ENCODE measurements at regions not wholly inside any gene's neighbourhood (a gene's known extent, or its start where the extent isn't known, plus 50 kb on each side); places are given as distances from the start of the nearest gene placed in this dataset.

DNA sequence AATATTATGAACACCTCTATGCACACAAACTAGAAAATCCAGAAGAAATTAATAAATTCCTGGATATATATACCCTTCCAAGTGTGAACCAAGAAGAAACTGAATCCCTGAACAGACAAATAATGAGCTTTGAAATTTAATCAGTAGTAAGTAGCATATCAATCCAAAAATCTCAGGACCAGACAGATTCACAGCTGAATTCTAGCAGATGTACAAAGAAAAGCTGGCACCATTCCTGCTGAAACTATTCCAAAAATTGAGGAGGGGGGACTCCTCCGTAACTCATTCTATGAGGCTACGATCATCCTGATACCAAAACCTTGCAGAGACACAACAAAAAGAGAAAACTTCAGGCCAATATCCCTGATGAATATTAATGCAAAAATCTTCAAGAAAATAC is 67.0 kb upstream of the PDE7B start:
- Histone ChIP-seq H3K9me3 (no peaks in the 10 kb centered on the region), H3K27me3 (no peaks in the 10 kb centered on the region), H3K36me3 (no peaks in the 10 kb centered on the region), H3K4me3 (no peak overlapping the region), H3K27ac (no peak overlapping the region), H3K4me1 (no peaks in the 10 kb centered on the region)
- TF ChIP-seq EP300 (IDR thresholded peaks at IDR 0.05): no peak
- TF ChIP-seq, protein P1, sequence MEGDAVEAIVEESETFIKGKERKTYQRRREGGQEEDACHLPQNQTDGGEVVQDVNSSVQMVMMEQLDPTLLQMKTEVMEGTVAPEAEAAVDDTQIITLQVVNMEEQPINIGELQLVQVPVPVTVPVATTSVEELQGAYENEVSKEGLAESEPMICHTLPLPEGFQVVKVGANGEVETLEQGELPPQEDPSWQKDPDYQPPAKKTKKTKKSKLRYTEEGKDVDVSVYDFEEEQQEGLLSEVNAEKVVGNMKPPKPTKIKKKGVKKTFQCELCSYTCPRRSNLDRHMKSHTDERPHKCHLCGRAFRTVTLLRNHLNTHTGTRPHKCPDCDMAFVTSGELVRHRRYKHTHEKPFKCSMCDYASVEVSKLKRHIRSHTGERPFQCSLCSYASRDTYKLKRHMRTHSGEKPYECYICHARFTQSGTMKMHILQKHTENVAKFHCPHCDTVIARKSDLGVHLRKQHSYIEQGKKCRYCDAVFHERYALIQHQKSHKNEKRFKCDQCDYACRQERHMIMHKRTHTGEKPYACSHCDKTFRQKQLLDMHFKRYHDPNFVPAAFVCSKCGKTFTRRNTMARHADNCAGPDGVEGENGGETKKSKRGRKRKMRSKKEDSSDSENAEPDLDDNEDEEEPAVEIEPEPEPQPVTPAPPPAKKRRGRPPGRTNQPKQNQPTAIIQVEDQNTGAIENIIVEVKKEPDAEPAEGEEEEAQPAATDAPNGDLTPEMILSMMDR (IDR thresholded peaks at IDR 0.05): no peak
- no peak for TF ChIP-seq POLR2A (IDR thresholded peaks at IDR 0.05)
- 62 to 72% methylated on average over 2 of the region's 2 CpGs for WGBS, 2 donors
- no peak for DNase-seq (ENCODE audit: low spot score in 2 of 2)

DNA sequence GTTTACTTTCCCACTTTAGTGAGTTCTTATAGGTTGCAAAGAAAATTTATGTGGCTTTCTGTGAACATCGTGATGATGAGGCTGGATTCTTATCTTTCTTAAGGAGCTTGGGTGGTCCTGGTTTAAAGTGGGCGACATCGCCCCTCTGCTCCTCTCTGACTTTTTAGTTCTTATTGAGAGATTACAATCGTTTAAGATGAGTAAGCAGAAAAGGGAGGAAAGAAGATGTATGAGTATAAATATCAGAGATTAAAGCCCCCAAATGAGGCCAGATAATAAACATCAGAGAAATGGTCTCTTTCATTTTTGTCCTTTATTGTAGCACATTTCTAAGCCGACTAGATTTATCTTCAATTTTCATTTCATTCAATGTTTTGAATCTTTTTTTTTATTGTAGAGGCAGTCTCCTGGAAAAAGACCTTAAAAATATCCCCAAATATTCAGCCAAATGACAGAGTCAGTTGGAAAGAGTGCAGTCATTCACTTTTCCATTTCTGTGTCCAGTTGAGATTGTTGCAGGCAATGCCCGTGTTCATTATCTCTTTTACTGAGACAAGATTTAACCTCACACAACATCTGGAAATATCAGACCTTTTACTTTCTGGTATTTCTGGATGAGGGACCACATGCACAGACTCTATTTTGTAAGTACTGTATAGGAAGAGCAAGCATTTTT is 62.0 kb upstream of the PDE7B start:
- no peak for DNase-seq (ENCODE audit: low spot score in 2 of 2)
- Histone ChIP-seq H3K9me3 (no peaks in the 10 kb centered on the region), H3K36me3 (no peaks in the 10 kb centered on the region), H3K27ac (no peak overlapping the region), H3K4me3 (no peak overlapping the region), H3K27me3 (no peaks in the 10 kb centered on the region), H3K4me1 (no peaks in the 10 kb centered on the region)
- 57 to 60% methylated on average over 6 of the region's 6 CpGs for WGBS, 2 donors
- TF ChIP-seq POLR2A (IDR thresholded peaks at IDR 0.05) (no peak), EP300 (IDR thresholded peaks at IDR 0.05) (no peak)
- TF ChIP-seq, protein P1 (IDR thresholded peaks at IDR 0.05): no peak

DNA sequence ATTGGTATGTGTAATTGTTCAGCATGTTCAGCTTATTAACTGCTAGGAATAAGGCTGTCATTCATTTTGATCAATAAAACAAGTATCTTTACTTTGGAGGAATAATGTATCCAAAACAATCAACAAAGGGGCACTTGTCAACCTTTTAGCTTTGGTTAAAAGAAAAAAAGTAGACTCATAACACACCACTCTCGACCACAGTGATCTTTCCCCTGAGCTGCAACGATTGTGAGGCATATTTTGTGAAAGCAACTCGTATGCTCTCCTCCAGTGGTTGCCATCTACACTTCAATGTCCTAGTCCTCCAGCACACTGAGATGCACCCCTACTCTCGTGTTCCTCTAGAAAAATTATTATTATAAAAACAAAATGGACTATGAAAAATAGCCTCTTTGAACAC is 60.1 kb upstream of the PDE7B start:
- Histone ChIP-seq H3K9me3 (no peaks in the 10 kb centered on the region), H3K4me1 (no peaks in the 10 kb centered on the region), H3K4me3 (no peak overlapping the region), H3K27ac (no peak overlapping the region), H3K27me3 (no peaks in the 10 kb centered on the region), H3K36me3 (no peaks in the 10 kb centered on the region)
- TF ChIP-seq POLR2A (IDR thresholded peaks at IDR 0.05): no peak
- TF ChIP-seq, protein P1 (IDR thresholded peaks at IDR 0.05): no peak
- no peak for TF ChIP-seq EP300 (IDR thresholded peaks at IDR 0.05)
- no peak for DNase-seq (ENCODE audit: low spot score in 2 of 2)
- WGBS, 2 donors: 60 to 64% methylated on average over 4 of the region's 4 CpGs

DNA sequence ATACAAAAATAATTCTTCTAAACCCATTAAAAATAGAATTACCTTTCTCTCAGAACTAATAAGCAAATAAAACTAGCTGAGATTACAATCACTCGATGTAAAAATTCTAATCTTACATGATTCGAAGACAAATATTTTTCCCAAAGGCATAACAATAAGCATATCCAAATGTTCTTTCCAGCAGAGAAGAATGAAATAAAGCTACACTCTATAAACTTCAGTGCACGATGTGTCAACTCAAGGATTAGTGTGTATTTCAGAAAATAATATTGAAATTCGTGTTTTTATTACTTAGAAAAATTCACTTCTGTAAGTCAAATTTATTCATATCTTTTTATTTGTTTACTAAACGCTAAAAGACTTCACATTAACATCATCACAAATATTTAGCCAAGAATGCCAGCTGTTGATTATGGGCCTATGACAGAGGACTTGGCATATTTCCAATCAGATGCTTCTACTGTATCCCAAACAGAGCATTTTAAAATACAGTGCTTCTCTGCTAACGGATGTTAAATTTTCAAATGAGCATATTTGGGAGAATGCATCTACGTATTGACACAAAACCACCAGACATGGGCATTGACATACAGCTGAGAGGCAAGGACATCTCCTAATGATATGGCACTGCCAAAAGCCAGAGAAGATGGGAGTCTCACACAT is 54.7 kb upstream of the PDE7B start:
- TF ChIP-seq, protein P1 (IDR thresholded peaks at IDR 0.05): no peak
- no peaks in the 10 kb centered on the region for H3K36me3 ChIP-seq
- no peak overlapping the region for H3K27ac ChIP-seq
- WGBS, 2 donors: 44 to 50% methylated on average over 7 of the region's 7 CpGs
- H3K27me3 ChIP-seq: no peaks in the 10 kb centered on the region
- DNase-seq (ENCODE audit: low spot score in 2 of 2): no peak
- H3K4me1 ChIP-seq: no peaks in the 10 kb centered on the region
- no peaks in the 10 kb centered on the region for H3K9me3 ChIP-seq
- no peak overlapping the region for H3K4me3 ChIP-seq

DNA sequence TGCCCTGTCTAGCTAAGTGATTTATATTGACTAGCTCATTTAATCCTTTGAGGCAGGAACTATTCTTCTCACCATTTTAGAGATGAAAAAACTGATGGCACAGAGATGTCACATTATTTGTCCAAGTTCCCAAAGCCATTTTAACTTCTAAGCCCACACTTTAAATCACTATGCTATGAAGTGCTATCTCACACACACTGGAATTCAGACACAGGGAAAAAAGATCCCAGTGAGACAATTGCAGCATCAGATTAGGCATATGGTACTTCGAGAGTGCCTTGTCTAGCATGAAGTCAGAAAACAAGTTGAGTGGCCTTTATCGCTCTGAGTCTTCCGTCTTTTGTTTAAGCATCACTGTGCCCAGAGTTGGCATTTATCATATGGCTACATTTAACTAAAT is 54.1 kb upstream of the PDE7B start:
- no peak for TF ChIP-seq POLR2A (IDR thresholded peaks at IDR 0.05)
- TF ChIP-seq, protein P1 (IDR thresholded peaks at IDR 0.05): no peak
- TF ChIP-seq EP300 (IDR thresholded peaks at IDR 0.05): no peak
- H3K36me3 ChIP-seq: no peaks in the 10 kb centered on the region
- no peak overlapping the region for H3K4me3 ChIP-seq
- no peaks in the 10 kb centered on the region for H3K27me3 ChIP-seq
- no peak overlapping the region for H3K27ac ChIP-seq
- no peak for DNase-seq (ENCODE audit: low spot score in 2 of 2)
- no peaks in the 10 kb centered on the region for H3K9me3 ChIP-seq
- H3K4me1 ChIP-seq: no peaks in the 10 kb centered on the region
- 76 to 82% methylated on average over 3 of the region's 3 CpGs for WGBS, 2 donors
